AG08396 (cell line): ENCODE measurements at regions not wholly inside any gene's neighbourhood (a gene's known extent, or its start where the extent isn't known, plus 50 kb on each side); places are given as distances from the start of the nearest gene placed in this dataset.

Source experiments
- DNase-seq: peaks from one replicate; pipeline ENCODE4 v3.0.0; 2012; ENCODE audit warnings: low spot score, mixed read lengths

DNA sequence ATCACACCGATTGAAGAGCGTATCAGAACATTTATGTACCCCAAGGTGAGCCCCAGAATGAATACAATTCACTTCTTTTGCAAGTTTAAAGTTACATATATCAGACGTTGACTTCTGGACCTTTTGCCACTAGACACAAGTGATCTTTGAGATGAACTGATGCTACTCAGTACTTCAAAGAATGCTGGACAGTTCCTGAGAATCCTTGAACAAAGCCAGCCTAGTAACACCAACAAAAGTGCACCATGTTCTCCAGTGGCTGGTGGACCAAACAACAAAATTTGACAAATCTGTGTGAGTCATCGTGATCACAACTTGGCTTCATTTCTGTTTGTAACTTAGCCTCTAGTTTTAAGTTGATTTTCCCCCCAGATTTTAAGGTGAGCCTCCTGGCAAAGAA, 355.7 kb downstream of the SOX2 start:
- DNase-seq: no peak

DNA sequence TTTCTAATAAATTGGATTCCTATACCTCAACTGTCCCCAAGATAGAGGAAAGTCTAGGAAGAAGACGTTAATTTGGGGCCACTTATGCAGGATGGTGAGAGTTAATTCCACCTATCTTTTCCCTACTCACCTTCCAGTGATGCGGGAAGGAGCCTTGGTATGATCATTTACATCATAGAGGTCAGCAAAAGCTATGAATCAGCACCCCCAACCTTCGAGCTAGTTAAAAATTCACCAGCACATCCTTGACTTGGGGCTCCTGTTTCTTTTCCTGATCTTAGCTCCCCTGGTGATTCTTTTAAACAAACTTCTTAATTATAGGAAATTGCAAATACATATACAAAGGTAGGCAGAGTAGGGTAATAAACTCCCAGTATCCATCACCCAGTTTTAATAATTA, 366.6 kb downstream of the SOX2 start:
- DNase-seq: no peak

DNA sequence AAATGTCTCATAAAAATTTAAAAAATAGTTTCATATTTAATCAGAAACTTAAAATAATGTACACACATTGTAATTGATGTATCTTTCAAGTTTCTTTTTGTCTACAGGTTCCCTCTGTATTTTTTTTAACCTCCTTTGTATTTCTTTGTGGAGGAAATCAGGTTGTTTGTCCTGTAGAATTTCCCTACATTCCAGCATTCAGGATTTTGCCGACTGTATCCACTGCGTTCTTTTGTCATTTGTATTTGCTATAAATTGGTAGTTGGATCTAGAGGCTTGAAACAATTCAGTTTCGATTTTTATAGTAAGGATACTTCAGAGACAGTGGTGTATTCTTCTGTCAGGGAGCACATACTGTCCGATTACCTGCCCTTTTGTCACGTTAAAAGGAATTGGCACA, 367.2 kb downstream of the SOX2 start:
- no peak for DNase-seq

DNA sequence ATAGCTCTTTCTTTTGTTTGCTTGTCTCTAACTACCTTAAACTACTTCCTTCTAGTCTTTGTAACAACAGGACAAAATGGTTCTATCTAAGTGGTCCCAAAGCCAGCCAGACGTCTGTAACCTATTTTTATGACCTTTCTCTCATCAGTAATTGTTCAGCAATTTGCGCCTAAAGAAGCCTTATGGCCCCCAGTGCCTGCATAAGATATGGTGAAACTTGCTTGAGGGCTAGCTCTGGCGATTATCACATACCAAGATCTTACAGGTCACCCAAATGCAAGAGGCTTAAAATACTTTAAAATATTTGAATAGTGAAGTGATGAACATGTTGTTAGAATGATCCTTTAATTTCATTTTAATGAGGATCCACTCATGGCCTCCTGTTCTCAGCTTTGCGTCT, 369.4 kb downstream of the SOX2 start:
- DNase-seq: no peak

DNA sequence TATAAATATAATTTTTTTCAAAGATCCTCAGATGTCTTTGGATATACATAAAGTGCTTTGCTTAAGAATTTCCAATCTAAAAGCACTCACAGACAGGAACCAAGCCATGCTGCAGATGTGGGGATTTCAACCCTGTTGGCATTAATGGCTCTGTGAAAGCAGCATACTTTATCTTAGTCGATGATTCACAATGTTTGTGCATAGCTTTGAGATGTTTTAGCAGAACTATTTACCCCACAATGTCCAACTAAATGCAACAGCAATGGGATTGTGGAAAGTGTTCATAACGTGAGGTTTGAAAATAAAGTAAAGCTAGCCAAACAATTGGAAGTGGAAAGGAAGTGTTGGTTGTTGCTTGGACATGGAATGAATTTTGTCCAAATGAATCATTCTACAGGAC, 371.4 kb downstream of the SOX2 start:
- no peak for DNase-seq

DNA sequence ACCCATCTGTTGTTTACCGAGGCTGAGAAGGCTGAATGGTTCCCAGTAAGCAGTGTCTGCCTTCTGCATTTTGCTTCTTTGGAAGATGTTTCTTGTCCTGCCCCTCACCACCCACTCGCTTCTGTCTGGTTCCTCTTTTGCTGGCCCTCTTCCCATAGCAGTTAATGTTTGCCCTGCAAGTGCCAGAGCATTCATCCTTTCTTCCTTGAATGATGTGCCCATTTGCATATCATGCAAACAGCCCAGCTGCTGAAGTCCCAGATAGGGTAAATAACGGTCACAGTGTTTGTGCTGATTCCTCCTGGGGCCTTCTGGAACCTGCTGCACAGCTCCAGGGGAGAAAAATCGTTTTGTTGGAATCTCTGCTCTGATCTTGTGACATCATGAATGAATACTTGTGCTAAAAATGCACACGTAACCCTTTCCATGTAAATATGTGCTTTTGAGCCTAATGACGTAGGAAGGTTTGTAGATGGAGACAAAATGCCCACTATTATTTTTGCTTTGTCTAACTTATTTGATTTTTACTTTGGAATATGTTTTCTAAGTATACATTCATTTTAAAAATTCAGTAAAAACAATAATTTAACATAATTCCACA, 381.0 kb downstream of the SOX2 start:
- no peak for DNase-seq

DNA sequence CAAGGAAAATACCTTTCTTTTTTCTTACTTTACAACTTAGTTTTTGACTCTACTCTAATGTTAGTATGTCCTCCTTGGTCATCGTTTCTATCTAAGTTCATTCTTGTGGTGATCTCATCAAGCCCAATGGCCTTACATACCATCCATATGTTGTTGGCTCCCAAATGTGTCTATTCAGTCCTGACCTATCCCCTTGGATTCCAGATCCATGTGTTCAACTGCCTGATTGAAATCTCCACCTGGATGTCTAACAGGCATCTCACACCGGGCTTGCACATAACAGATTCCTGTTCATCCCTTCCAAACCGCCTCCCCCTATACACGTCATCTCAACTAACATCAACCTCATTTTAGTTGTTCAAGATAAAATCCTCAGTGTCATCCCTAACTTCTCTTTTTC, 382.6 kb downstream of the SOX2 start:
- no peak for DNase-seq

DNA sequence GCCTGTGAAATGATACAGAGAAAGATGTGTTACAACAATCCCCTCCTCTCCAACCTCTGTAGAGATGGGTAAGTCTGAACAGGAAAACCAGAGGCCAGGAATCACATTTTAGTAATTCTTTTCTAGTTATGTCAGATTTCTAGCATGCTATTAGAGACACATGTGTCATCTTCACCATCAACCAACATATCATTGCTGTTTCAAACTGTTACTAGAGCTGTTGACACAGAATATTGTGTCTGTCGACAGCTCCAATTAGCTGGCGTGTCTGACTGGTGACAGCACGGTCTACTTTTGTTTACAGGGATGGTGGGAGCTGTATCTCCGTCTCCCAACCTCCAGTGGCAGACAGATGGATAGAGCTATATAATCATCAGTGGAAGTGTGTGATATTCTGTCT, 393.2 kb downstream of the SOX2 start:
- no peak for DNase-seq

DNA sequence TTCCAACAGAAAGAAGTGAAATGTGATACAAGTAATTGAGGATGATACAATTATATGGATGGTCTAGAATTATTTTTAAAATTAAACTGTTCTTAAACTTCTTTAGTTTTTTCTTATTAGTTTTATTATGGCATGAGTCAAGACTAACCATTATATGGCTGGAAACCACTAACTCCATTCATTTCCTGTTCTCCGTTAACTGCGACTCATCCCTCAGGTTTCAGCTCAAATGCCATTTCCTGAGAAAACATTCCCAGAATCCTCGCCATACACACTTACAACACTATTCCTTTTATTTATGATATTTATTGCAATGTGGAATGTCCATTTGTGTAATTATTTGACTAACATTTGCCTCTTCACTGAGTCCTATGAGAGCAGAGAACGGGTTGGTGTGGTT, 394.1 kb downstream of the SOX2 start:
- DNase-seq: no peak

DNA sequence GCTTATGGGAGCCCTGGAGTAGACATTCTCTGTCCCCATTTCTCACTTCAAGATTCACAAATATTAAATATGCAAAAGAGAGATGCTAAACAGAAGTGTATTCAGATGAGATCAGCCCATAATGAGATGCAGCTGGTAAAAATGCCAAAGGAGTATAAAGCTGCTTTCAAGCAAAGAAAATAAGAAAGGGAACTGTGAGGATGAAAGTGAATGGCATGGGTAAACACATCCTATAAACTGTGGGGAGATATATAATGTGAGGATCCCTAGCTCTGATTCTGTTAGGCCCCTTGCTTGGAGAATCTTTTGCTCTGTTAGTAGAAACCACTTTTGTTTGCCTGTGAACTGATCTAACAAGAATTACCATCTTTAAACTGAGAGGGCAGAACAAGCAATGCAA, 396.6 kb downstream of the SOX2 start:
- DNase-seq: no peak

DNA sequence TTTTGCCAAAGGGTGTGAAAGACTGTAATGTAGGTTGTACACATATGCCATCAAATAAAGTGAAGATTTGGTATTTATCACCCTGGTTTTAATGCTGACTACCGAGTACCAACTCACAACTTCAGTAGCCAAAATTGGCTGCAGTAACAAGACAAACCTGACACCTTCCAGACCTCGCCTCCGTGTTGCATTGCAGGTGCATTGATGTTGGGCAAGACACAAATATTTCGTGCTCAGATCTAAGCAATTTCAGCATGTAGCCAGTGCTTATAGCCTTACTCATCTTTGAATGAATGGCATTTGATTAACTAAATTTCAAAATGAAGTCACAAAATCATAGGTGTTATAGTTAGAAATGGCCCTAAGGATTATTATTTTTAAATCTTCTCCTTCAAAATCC, 400.2 kb downstream of the SOX2 start:
- DNase-seq: no peak

DNA sequence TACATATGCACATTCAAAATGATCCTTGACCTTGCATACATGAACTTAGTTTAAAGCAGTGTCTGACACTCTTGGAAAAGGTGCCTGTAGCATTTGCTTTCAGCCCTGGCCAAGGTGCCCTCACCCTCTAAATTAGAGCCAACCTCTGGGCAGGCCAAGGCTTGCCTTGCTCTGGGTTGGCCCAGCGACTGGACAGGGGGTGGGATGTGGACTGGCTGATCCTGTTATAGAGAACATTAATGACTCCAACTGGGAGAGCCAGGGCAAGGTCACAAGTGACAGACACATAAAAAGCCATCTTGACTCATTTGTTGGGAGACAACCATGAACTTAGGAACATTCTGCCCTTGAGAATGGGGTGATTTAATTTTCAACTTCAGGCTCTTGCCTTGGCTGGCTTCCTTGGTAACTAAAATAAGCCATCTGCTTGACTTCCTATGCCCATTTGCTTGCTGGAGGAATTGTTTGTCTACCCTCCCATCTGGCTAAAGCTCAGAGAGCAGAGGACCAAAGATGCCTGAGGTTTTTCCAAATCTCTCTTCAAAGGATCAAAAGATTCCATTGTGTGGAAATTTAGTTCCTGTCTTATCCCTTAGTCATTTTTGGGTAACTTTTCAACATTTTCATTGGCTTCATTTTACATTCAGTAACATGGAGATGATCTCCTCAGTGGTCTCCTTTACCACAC, 403.7 kb downstream of the SOX2 start:
- DNase-seq: no peak

DNA sequence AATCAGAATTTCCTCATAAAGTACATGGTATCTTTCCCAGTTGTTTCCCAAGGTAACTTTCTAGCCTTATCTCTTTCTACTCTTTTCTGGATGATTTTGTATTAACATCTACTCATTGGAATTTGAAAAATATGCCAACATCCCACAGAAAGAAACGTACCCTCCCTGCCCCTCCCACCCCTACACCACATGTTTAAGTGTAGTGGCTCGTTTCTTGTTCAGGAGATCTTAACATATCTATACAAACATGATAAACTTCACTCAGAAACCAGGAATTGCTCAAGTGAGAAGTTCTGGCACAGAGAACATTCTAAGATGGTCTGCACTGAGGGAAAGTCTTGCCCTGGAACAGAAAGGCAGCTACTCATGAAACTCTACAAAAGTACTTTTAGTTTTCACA, 404.7 kb downstream of the SOX2 start:
- no peak for DNase-seq

DNA sequence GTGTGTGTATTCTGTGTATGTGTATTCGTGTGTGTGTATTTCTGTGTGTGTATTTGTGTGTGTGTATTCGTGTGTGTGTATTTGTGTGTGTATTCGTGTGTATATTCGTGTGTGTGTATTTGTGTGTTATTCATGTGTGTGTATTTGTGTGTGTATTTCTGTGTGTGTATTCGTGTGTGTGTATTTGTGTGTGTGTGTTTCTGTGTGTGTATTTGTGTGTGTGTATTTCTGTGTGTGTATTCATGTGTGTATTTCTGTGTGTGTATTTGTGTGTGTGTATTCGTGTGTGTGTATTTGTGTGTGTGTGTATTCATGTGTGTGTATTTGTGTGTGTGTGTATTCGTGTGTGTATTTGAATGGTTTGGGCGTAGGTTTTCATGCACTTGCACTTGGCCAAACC, 405.4 kb downstream of the SOX2 start:
- DNase-seq: no peak

DNA sequence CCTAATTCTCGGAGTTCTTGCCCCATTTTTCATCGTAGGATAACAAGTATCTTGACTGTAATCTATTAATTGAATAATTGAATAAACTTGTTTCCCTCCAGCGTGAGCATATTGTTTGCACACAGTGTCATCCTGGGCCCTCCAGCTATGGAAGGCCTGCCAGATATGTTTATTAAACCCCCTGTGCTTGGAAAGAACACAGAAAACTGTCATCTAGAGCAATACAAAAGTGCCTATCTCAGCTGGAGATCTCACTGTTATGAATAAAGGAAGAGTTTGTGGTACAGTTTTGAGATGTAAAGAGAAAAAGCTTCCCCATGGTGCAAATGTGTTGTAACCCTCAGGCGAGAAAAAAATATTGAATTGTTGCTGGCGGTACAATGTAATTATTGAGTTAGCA, 405.9 kb downstream of the SOX2 start:
- DNase-seq: no peak

DNA sequence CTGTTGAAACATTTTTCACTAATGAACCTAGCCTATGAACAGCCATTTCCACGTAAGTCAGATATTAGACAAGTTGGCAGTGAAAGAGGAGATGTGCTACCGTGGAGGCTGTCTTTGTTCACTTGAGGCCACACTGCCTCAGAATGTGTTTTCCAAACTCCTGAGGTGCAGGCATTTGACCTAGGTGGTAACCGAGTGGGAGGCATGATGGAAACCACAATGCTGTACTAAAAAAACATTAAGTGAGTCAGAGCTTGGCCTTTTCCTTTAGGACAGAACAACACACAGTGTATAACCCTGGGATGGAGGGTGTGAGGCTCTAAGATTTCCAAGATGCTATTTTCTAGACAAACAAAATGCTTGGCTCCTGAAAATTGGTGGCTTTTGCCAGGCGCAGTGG, 406.3 kb downstream of the SOX2 start:
- no peak for DNase-seq

DNA sequence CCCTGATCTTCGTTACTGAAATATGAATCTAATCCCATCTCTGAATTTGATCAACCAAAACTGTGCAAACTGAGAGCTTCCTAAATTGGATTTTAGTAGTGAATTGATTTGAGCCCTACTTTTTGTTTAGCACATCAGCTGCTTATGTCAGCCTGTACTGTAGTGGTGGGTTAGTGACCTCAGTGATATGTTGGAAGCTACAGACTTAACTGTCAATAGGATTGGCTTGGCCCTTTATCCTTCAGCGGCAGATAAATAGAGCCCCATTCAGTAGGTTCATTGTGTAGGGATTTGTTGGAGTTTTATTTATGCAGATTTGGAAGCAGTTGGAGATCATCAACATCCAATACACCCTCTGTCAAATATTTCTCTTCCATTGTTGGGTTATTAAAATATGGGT, 409.7 kb downstream of the SOX2 start:
- DNase-seq: no peak

DNA sequence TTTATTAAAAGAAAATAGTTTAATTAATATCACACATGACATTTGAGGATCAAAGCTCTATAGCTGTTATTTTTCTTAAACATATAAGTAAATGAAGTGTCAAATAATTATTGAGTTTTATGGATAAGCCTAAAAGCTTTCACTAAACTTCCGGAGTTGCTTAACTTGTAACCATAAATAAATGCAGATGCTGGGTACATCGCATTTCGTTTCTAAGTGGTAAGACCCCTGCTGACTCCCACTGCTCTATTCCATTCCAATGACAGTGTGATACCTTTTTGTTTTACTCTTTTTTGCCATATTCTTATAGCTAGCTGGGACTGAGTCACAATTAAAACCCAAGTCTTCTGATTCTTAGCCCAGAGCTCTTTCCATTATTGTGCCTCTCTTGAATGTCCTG, 411.1 kb downstream of the SOX2 start:
- no peak for DNase-seq

DNA sequence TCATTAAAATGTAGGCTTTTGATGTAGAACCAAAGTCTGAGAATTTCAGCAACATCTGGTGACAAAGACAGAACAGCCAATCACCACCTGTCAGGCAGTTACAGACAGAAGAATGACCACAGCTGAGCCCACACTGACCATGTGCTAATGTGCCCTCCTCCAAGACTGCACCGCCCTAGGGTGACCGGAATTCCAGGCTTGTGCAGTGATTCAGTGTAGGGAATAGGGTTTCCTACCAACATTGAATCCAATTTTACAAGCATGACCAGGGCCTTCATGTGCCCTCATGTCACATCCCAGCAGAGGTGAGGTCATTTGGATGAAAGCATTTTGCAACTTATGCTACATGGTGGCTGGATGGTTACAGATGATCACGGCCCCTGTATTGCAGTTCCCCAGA, 412.5 kb downstream of the SOX2 start:
- no peak for DNase-seq

DNA sequence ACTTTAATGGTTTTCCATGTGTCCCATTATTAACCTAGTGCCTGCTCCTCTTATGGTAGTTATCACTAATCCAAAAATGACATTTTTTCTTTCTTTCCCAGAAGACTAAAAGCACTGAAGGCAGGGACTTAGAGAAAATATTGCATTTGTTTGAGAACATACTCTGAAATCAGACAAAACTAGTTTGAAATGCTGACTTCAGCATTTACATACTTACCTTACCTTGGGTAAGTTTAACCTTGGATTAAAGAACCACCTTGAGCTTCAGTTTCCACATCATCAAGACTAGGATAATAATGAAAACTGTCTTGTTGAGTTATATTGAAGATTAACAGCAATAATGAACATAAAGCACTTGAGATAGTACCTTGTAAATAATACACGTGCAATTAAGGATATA, 413.0 kb downstream of the SOX2 start:
- DNase-seq: no peak

DNA sequence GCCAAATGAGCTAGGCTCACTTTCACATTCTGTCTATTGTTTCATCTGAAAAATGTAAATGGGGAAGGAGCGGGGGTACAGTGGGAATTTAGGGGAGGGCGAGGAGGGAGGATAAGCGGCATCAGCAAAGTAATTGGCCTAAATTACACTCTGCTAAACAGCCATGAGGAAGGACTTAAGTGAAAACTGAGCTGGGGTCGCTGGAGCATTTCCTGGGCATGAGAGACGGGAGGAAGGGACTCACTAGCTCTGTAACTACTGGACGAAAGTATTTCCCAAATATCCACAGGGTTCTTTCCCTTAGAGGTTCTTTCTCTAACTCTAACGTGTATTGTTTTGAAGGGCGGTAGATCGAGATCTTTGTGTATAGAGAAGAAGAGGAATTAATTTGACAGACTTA, 418.0 kb downstream of the SOX2 start:
- no peak for DNase-seq

DNA sequence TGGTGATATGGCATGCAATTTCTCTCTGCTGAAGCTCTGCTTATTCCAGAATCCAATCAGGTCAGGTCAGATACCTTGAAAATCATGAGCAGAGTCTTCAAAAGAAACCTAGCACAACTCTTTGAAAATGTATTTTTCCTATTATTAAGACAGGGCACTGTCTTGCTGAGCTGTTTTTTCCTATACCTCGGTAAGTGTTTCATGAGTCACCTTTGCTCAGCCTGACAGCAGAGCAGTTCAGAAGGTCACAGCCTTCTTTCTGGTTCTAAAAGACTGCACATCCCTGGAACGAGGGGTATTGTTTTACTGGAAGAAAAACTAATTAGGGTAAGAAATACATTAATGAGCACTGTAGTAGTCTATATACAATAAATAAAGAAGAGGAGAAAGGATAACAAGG, 422.0 kb downstream of the SOX2 start:
- no peak for DNase-seq

DNA sequence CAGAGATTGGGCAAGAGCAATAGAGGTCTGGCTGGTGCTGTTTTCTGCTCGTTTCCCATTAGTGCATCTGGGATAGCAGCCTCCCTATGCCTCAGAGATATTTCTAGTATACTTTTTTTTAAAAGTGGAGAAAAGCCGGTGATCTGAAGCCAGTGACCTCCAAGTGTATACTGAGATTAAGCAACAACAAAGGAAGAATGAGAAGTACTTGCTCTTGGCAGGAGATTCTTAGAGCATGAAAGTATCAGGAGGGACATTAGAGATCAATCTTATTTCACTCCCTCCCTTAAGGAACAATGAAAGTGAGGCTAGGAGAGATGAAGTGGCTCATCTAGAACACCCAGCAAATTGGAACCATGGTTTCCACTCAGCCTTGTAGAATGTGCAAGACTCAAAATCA, 423.3 kb downstream of the SOX2 start:
- DNase-seq: no peak
